Testis (tissue), 2 donors: ENCODE measurements at regions not wholly inside any gene's neighbourhood (a gene's known extent, or its start where the extent isn't known, plus 50 kb on each side); places are given as distances from the start of the nearest gene placed in this dataset.

Source experiments
- CTCF ChIP-seq, 3 experiments: fragments of 450-650 bp in 2 of 3; fragments of 200-600 bp in 1 of 3; sonication (generic) in 1 of 3; IDR thresholded peaks; one replicate each; pipeline ENCODE4 v1.5.1; 2016 to 2019; ENCODE audit warnings: antibody characterized with exemption in 3 of 3, mild to moderate bottlenecking in 2 of 3, moderate library complexity in 1 of 3
- POLR2A ChIP-seq: fragments of 450-650 bp; IDR thresholded peaks from one replicate; pipeline ENCODE4 v1.6.1; 2017; ENCODE audit warnings: antibody characterized with exemption, mild to moderate bottlenecking, moderate library complexity

DNA sequence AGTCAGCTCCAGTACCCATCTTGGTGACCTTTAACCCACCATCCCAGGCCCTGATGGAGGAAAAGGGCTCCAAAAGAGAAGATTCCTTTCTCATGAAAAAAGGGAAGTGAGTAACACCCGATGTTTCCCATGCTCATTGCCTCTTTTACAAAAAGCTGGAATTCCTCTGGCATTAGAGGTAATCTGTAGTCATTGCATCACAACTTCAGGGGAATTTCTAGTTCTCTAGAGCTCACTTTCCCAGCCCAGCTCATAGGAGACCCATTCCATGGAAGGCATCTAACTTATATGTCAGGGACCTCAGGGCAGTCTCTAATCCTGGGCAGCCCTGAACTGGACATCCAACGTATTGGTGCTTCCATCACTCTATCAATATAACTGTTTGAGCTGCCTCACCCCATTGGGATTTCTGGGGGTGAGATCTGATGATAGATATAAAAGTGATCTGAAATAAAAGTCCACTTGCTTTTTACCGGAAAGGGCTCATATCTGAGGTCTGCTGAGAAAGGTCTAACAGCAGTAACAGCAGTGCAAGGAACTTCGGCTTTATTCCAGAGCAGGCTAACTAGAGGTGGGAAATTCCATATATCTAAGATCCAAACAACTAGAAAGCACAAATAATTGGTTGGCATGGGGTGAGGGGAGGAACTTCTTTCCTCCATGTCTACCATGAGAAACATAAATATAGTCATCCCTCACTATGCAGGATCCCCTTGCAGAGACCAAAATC is 106.1 kb downstream of the ETAA1 start:
- TF ChIP-seq CTCF (IDR thresholded peaks at IDR 0.05): no peak
- TF ChIP-seq POLR2A: no peak
